ENCODE measurements at regions not wholly inside any gene's neighbourhood (a gene's known extent, or its start where the extent isn't known, plus 50 kb on each side); places are given as distances from the start of the nearest gene placed in this dataset.
A peak's percentile ranks its signal among the peaks of the same experiment; 100 is the strongest.
"Not testable (repeated sequence)": the region's sequence is repeated elsewhere in the genome, so short reads cannot be mapped to it uniquely, and the experiment has no call there.

GRCh38 chr1:157410457-157410856, 141.9 kb downstream of the FCRL5 start:
- no peak for DNase-seq (ENCODE audit: low read depth in 3 of 3, low spot score in 2 of 3)

- DNase-seq (ENCODE audit: low read depth in 3 of 3, low spot score in 2 of 3), result no peak
Observed at GRCh38 chr1:157409927-157410326, 142.4 kb downstream of the FCRL5 start.

GRCh38 chr1:157407917-157408525, 144.3 kb downstream of the FCRL5 start:
- DNase-seq (ENCODE audit: low read depth in 3 of 3, low spot score in 2 of 3), result no peak

GRCh38 chr1:157407367-157407766, 144.9 kb downstream of the FCRL5 start:
- no peak for DNase-seq (ENCODE audit: low read depth in 3 of 3, low spot score in 2 of 3)

GRCh38 chr1:157405662-157406061, 146.7 kb downstream of the FCRL5 start:
- DNase-seq (ENCODE audit: low read depth in 3 of 3, low spot score in 2 of 3), result no peak

- DNase-seq (ENCODE audit: low read depth in 3 of 3, low spot score in 2 of 3), result no peak
Observed at GRCh38 chr1:157404614-157405013, 147.7 kb downstream of the FCRL5 start.

- no peak for DNase-seq (ENCODE audit: low read depth in 3 of 3, low spot score in 2 of 3)
Observed at GRCh38 chr1:157404063-157404501, 148.2 kb downstream of the FCRL5 start.

GRCh38 chr1:157403608-157404007, 148.7 kb downstream of the FCRL5 start:
- no peak for DNase-seq (ENCODE audit: low read depth in 3 of 3, low spot score in 2 of 3)

GRCh38 chr1:157403203-157403602, 149.1 kb downstream of the FCRL5 start:
- no peak for DNase-seq (ENCODE audit: low read depth in 3 of 3, low spot score in 2 of 3)

- DNase-seq (ENCODE audit: low read depth in 3 of 3, low spot score in 2 of 3), result no peak
Observed at GRCh38 chr1:157400766-157401165, 151.5 kb downstream of the FCRL5 start.

GRCh38 chr1:157399984-157400382, 152.3 kb downstream of the FCRL5 start:
- peak in 1 of 3 donors; percentile 2 for DNase-seq (ENCODE audit: low read depth in 3 of 3, low spot score in 2 of 3)

GRCh38 chr1:157399343-157399983, 152.9 kb downstream of the FCRL5 start:
- DNase-seq (ENCODE audit: low read depth in 3 of 3, low spot score in 2 of 3), result no peak

- no peak for DNase-seq (ENCODE audit: low read depth in 3 of 3, low spot score in 2 of 3)
Observed at GRCh38 chr1:157390651-157391050, 161.7 kb downstream of the FCRL5 start.

- DNase-seq (ENCODE audit: low read depth in 3 of 3, low spot score in 2 of 3), result no peak
Observed at GRCh38 chr1:157388057-157388456, 164.3 kb downstream of the FCRL5 start.

GRCh38 chr1:157384258-157384657, 168.1 kb downstream of the FCRL5 start:
- DNase-seq (ENCODE audit: low read depth in 3 of 3, low spot score in 2 of 3), result no peak

GRCh38 chr1:157382351-157382750, 170.0 kb downstream of the FCRL5 start:
- no peak for DNase-seq (ENCODE audit: low read depth in 3 of 3, low spot score in 2 of 3)

- no peak for DNase-seq (ENCODE audit: low read depth in 3 of 3, low spot score in 2 of 3)
Observed at GRCh38 chr1:157380523-157380922, 171.8 kb downstream of the FCRL5 start.

- DNase-seq (ENCODE audit: low read depth in 3 of 3, low spot score in 2 of 3), result peak in 1 of 3 donors; percentile 12
Observed at GRCh38 chr1:157377280-157377713, 175.0 kb downstream of the FCRL5 start.

- DNase-seq (ENCODE audit: low read depth in 3 of 3, low spot score in 2 of 3), result no peak
Observed at GRCh38 chr1:157376681-157377080, 175.6 kb downstream of the FCRL5 start.

GRCh38 chr1:157372311-157372710, 180.0 kb downstream of the FCRL5 start:
- DNase-seq (ENCODE audit: low read depth in 3 of 3, low spot score in 2 of 3), result not testable (repeated sequence)

GRCh38 chr1:157371826-157372225, 180.5 kb downstream of the FCRL5 start:
- DNase-seq (ENCODE audit: low read depth in 3 of 3, low spot score in 2 of 3), result no peak

- no peak for DNase-seq (ENCODE audit: low read depth in 3 of 3, low spot score in 2 of 3)
Observed at GRCh38 chr1:157371221-157371620, 181.1 kb downstream of the FCRL5 start.
